OCI-LY3 (cell line): ENCODE measurements at regions not wholly inside any gene's neighbourhood (a gene's known extent, or its start where the extent isn't known, plus 50 kb on each side); places are given as distances from the start of the nearest gene placed in this dataset.

Source experiments
- H2AFZ ChIP-seq: fragments of 200-600, 300-600 bp; shearing (Covaris generic); 2 replicates; pipeline ENCODE4 v1.6.0; 2014; ENCODE audit warnings: antibody characterized with exemption, low read depth, low read length
- H3K27ac ChIP-seq: fragments of 200-600, 300-600 bp; sonication (generic); 2 replicates; pipeline ENCODE4 v1.5.1; 2014; ENCODE audit warnings: mild to moderate bottlenecking, low read length, moderate library complexity, mixed read lengths
- H3K27me3 ChIP-seq: fragments of 200-600, 300-600 bp; sonication (generic); 2 replicates; pipeline ENCODE4 v1.6.1; 2014; ENCODE audit warnings: low read depth, low read length, mixed read lengths
- H3K36me3 ChIP-seq: fragments of 200-600, 300-600 bp; sonication (generic); replicated peaks from 2 replicates; pipeline ENCODE3; 2014; ENCODE audit warnings: low read depth, low read length, mixed read lengths
- H3K4me1 ChIP-seq: fragments of 300-600, 200-600 bp; sonication (generic); 2 replicates; pipeline ENCODE4 v1.6.1; 2014; ENCODE audit warnings: low read length, mixed read lengths
- H3K4me2 ChIP-seq: fragments of 200-600, 300-600 bp; sonication (generic); 2 replicates; pipeline ENCODE4 v1.6.1; 2014; ENCODE audit warnings: low read length, mixed read lengths
- H3K4me3 ChIP-seq: fragments of 300-600, 200-600 bp; sonication (generic); 2 replicates; pipeline ENCODE4 v1.5.1; 2014; ENCODE audit warnings: antibody characterized with exemption, mild to moderate bottlenecking, low read length, moderate library complexity
- H3K79me2 ChIP-seq: fragments of 300-600, 200-600 bp; shearing (Covaris generic); 2 replicates; pipeline ENCODE4 v1.6.1; 2014; ENCODE audit warnings: mild to moderate bottlenecking, low read length, mixed read lengths
- H3K9ac ChIP-seq: fragments of 300-600, 200-600 bp; shearing (Covaris generic); 2 replicates; pipeline ENCODE4 v1.6.0; 2014; ENCODE audit warnings: mild to moderate bottlenecking, low read length, moderate library complexity
- H3K9me3 ChIP-seq: fragments of 200-600, 300-600 bp; shearing (Covaris generic); 2 replicates; pipeline ENCODE4 v1.6.1; 2014; ENCODE audit warnings: low read length, mixed read lengths; ENCODE audit not compliant: insufficient read depth
- H4K20me1 ChIP-seq: fragments of 200-600, 300-600 bp; sonication (generic); 2 replicates; pipeline ENCODE4 v1.6.1; 2016; ENCODE audit warnings: low read length, mixed read lengths; ENCODE audit not compliant: insufficient read depth
- EZH2phosphoT487 ChIP-seq: fragments of 200-600 bp; shearing (Covaris generic); IDR thresholded peaks from 2 replicates; pipeline ENCODE4 v1.6.1; 2018; ENCODE audit warnings: antibody characterized with exemption, mixed run types, low read depth
- TF ChIP-seq, protein P1 (sequence below): fragments of 200-600, 300-600 bp; sonication (generic); IDR thresholded peaks from 2 replicates; pipeline ENCODE4 v1.5.1; 2014; ENCODE audit warnings: antibody characterized with exemption, low read length, low read depth

- Histone ChIP-seq H3K27ac (no peak overlapping the region), H3K4me2 (peak overlapping the region; percentile 25), H2AFZ (no peak overlapping the region)
Measured at GRCh38 chr3:39752019-39752637, 57.3 kb upstream of the MYRIP start.

GRCh38 chr3:39752751-39753150 lies 56.7 kb upstream of the MYRIP start:
- H3K9me3 ChIP-seq: peaks cover 17% of the 10 kb centered on the region
- H3K4me1 ChIP-seq: peaks cover 65% of the 10 kb centered on the region
- no peaks in the 10 kb centered on the region for H4K20me1 ChIP-seq
- no peak overlapping the region for H3K27ac ChIP-seq
- H3K4me3 ChIP-seq: no peak overlapping the region
- no peak overlapping the region for H3K4me2 ChIP-seq
- peaks cover 19% of the 10 kb centered on the region for H3K36me3 ChIP-seq
- H2AFZ ChIP-seq: no peak overlapping the region
- no peak overlapping the region for H3K9ac ChIP-seq
- TF ChIP-seq, protein P1, sequence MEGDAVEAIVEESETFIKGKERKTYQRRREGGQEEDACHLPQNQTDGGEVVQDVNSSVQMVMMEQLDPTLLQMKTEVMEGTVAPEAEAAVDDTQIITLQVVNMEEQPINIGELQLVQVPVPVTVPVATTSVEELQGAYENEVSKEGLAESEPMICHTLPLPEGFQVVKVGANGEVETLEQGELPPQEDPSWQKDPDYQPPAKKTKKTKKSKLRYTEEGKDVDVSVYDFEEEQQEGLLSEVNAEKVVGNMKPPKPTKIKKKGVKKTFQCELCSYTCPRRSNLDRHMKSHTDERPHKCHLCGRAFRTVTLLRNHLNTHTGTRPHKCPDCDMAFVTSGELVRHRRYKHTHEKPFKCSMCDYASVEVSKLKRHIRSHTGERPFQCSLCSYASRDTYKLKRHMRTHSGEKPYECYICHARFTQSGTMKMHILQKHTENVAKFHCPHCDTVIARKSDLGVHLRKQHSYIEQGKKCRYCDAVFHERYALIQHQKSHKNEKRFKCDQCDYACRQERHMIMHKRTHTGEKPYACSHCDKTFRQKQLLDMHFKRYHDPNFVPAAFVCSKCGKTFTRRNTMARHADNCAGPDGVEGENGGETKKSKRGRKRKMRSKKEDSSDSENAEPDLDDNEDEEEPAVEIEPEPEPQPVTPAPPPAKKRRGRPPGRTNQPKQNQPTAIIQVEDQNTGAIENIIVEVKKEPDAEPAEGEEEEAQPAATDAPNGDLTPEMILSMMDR: no peak
- no peak for TF ChIP-seq EZH2phosphoT487
- no peaks in the 10 kb centered on the region for H3K27me3 ChIP-seq
- no peaks in the 10 kb centered on the region for H3K79me2 ChIP-seq

More at GRCh38 chr3:39752019-39752637, 57.3 kb upstream of the MYRIP start:
- Histone ChIP-seq H3K4me3 (no peak overlapping the region), H3K9ac (no peak overlapping the region), H4K20me1 (no peaks in the 10 kb centered on the region), H3K27me3 (no peaks in the 10 kb centered on the region), H3K9me3 (peaks cover 17% of the 10 kb centered on the region), H3K79me2 (no peaks in the 10 kb centered on the region), H3K4me1 (peaks cover 65% of the 10 kb centered on the region), H3K36me3 (peaks cover 19% of the 10 kb centered on the region)
- TF ChIP-seq EZH2phosphoT487: no peak
- TF ChIP-seq, protein P1: no peak

- H3K27me3 ChIP-seq: no peaks in the 10 kb centered on the region
- no peak overlapping the region for H3K9ac ChIP-seq
- H3K4me2 ChIP-seq: no peak overlapping the region
- H3K4me1 ChIP-seq: peaks cover 59% of the 10 kb centered on the region
- no peak overlapping the region for H2AFZ ChIP-seq
- H3K79me2 ChIP-seq: no peaks in the 10 kb centered on the region
- no peaks in the 10 kb centered on the region for H4K20me1 ChIP-seq
- H3K4me3 ChIP-seq: no peak overlapping the region
- peak overlapping the region; percentile 87; the same call in 1 of the 2 replicates for H3K27ac ChIP-seq
- H3K36me3 ChIP-seq: peaks cover 19% of the 10 kb centered on the region
- peaks cover 17% of the 10 kb centered on the region for H3K9me3 ChIP-seq
- no peak for TF ChIP-seq EZH2phosphoT487
- TF ChIP-seq, protein P1: no peak
Measured at GRCh38 chr3:39753391-39753790, 56.0 kb upstream of the MYRIP start.

DNA sequence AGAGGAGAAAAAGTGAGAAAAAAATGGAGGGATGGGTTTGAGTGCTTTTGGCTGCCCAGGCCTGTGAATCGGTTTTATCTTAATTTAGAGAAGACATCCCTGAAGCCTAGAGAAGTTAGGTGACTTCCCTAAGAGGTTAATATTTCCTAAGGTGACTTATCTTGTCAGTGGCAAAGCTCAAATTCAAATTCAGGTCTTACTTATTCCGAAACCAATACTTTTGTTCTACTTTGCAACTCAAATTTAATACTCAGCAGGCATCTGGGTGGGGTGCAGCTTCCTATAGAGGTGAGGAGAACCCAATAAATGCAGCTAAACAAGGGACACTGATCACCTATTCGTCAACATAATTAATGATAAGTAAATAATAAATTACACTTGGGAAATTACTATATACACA lies 54.9 kb upstream of the MYRIP start:
- TF ChIP-seq, protein P1: no peak
- TF ChIP-seq EZH2phosphoT487: no peak
- Histone ChIP-seq H3K9ac (peak overlapping the region; percentile 35; the same call in 1 of the 2 replicates), H3K4me2 (peak overlapping the region; percentile 58), H3K36me3 (peaks cover 19% of the 10 kb centered on the region), H3K9me3 (peaks cover 21% of the 10 kb centered on the region), H4K20me1 (no peaks in the 10 kb centered on the region), H3K4me3 (peak overlapping the region; percentile 23), H3K79me2 (no peaks in the 10 kb centered on the region), H3K27me3 (no peaks in the 10 kb centered on the region), H2AFZ (no peak overlapping the region; the same call in 1 of the 2 replicates), H3K27ac (peak overlapping the region; percentile 87), H3K4me1 (peaks cover 56% of the 10 kb centered on the region)
